H1 (cell line): ENCODE measurements at regions not wholly inside any gene's neighbourhood (a gene's known extent, or its start where the extent isn't known, plus 50 kb on each side); places are given as distances from the start of the nearest gene placed in this dataset.

ENCODE experiments used
- CTCF ChIA-PET: fragments of 300-600 bp; sonication (Branson Sonifier 250); formaldehyde crosslinking; loops from one replicate; lab custom pipeline; 2021; ENCODE audit not compliant: partially characterized antibody; lab: Charles Lee
- POLR2A ChIA-PET: fragments of 300-600 bp; sonication (Branson Sonifier 250); formaldehyde crosslinking; loops from one replicate; lab custom pipeline; 2021; ENCODE audit warnings: inconsistent platforms; ENCODE audit not compliant: partially characterized antibody; lab: Charles Lee
- DNase-seq, 2 experiments: peaks; one replicate each; pipeline versions ENCODE4 v3.0.0 to v3.0.0-alpha.2; 2010 to 2022; ENCODE audit warnings: low spot score in 2 of 2, low read depth in 1 of 2, mixed read lengths in 1 of 2
- FAIRE-seq: peaks from 2 replicates; lab custom pipeline; 2011; peaks lifted over from hg19 to GRCh38; lab: Jason Lieb, UNC
- H2AFZ ChIP-seq: 2 replicates; pipeline ENCODE4 v1.8.1; 2012; ENCODE audit warnings: low read length, inconsistent platforms
- H2AK5ac ChIP-seq: 2 replicates; pipeline ENCODE4 v1.6.1; 2013; ENCODE audit warnings: low read depth, low read length
- H2BK120ac ChIP-seq: replicated peaks from 2 replicates; pipeline ENCODE3; 2013; ENCODE audit warnings: low read depth, low read length, inconsistent platforms
- H2BK12ac ChIP-seq: 2 replicates; pipeline ENCODE4 v1.6.1; 2013; ENCODE audit warnings: low read depth, low read length
- H2BK15ac ChIP-seq: 2 replicates; pipeline ENCODE4 v1.6.1; 2013; ENCODE audit warnings: low read length
- H2BK20ac ChIP-seq: 2 replicates; pipeline ENCODE4 v1.6.1; 2013; ENCODE audit warnings: low read length
- H2BK5ac ChIP-seq: 2 replicates; pipeline ENCODE4 v1.6.1; 2013; ENCODE audit warnings: low read depth, low read length
- H3K14ac ChIP-seq: 2 replicates; pipeline ENCODE4 v1.6.1; 2013; ENCODE audit warnings: inconsistent platforms; ENCODE audit not compliant: insufficient read length
- H3K18ac ChIP-seq: 2 replicates; pipeline ENCODE4 v1.6.1; 2013; ENCODE audit warnings: low read length; ENCODE audit errors: extremely low read depth
- H3K23ac ChIP-seq: 2 replicates; pipeline ENCODE4 v1.6.1; 2013; ENCODE audit warnings: inconsistent platforms; ENCODE audit not compliant: insufficient read length
- H3K23me2 ChIP-seq: 2 replicates; pipeline ENCODE4 v1.6.1; 2013; ENCODE audit warnings: low read depth, low read length
- H3K27ac ChIP-seq: 2 replicates; pipeline ENCODE4 v1.6.1; 2011; ENCODE audit warnings: low read depth, low read length, inconsistent platforms
- H3K27me3 ChIP-seq, 4 experiments: replicated peaks in 1 of 4; 1 replicate in 1 of 4; 2 replicates in 3 of 4; pipeline versions ENCODE4 v1.6.1 to v1.8.1; 2011 to 2013; ENCODE audit warnings: low read length in 3 of 4, mild to moderate bottlenecking in 3 of 4, inconsistent platforms in 2 of 4, mixed read lengths in 2 of 4, moderate library complexity in 1 of 4; ENCODE audit not compliant: control insufficient read depth in 3 of 4, insufficient read depth in 3 of 4; ENCODE audit errors: extremely low read depth in 1 of 4
- H3K36me3 ChIP-seq, 4 experiments: 2 replicates each; pipeline versions ENCODE4 v1.6.1 to v1.8.1; 2011 to 2013; ENCODE audit warnings: mild to moderate bottlenecking in 4 of 4, low read length in 3 of 4, moderate library complexity in 2 of 4, control low read depth in 1 of 4, inconsistent platforms in 1 of 4; ENCODE audit not compliant: insufficient read depth in 4 of 4, control insufficient read depth in 2 of 4
- H3K4ac ChIP-seq: replicated peaks from 2 replicates; pipeline ENCODE3; 2013; ENCODE audit warnings: low read length, low read depth, mixed read lengths, inconsistent platforms; ENCODE audit not compliant: insufficient read length
- H3K4me1 ChIP-seq, 4 experiments: replicated peaks in 1 of 4; 1 replicate in 1 of 4; 2 replicates in 3 of 4; pipeline versions ENCODE4 v1.6.1 to v1.8.1; 2011 to 2013; ENCODE audit warnings: low read length in 3 of 4, inconsistent platforms in 2 of 4, mixed read lengths in 1 of 4; ENCODE audit not compliant: insufficient read depth in 4 of 4, control insufficient read depth in 3 of 4
- H3K4me2 ChIP-seq, 2 experiments: 2 replicates each; pipeline versions ENCODE4 v1.6.1 to v1.8.1; 2011 to 2013; ENCODE audit warnings: low read depth in 2 of 2, low read length in 2 of 2, control low read depth in 1 of 2, inconsistent platforms in 1 of 2, mild to moderate bottlenecking in 1 of 2; ENCODE audit not compliant: insufficient read depth in 1 of 2
- H3K4me3 ChIP-seq, 4 experiments: fragments of 200-600, 300-600 bp in 1 of 4; sonication (generic), shearing (Covaris generic), sonication (Bioruptor Twin) in 1 of 4; 2 replicates each; pipeline versions ENCODE4 v1.5.1 to v1.8.1; 2011 to 2016; ENCODE audit warnings: low read length in 4 of 4, low read depth in 3 of 4, control low read depth in 2 of 4, inconsistent platforms in 2 of 4, mild to moderate bottlenecking in 2 of 4, mixed read lengths in 1 of 4, moderate library complexity in 1 of 4; ENCODE audit not compliant: insufficient read depth in 2 of 4; ENCODE audit errors: extremely low read depth in 1 of 4
- H3K56ac ChIP-seq: replicated peaks from 2 replicates; pipeline ENCODE3; 2013; ENCODE audit warnings: low read depth, mild to moderate bottlenecking, mixed read lengths, low read length, inconsistent platforms; ENCODE audit not compliant: insufficient read length
- H3K79me1 ChIP-seq: 2 replicates; pipeline ENCODE4 v1.6.1; 2013; ENCODE audit warnings: low read depth, low read length, control low read depth
- H3K79me2 ChIP-seq, 2 experiments: 2 replicates each; pipeline versions ENCODE4 v1.6.1 to v1.8.1; 2012 to 2013; ENCODE audit warnings: low read length in 2 of 2, mild to moderate bottlenecking in 2 of 2, inconsistent platforms in 1 of 2; ENCODE audit not compliant: insufficient read depth in 2 of 2, control insufficient read depth in 1 of 2
- H3K9ac ChIP-seq, 4 experiments: replicated peaks in 1 of 4; 1 replicate in 1 of 4; 2 replicates in 3 of 4; pipeline versions ENCODE4 v1.6.1 to v1.8.1; 2011 to 2013; ENCODE audit warnings: low read depth in 3 of 4, low read length in 3 of 4, control low read depth in 2 of 4, mild to moderate bottlenecking in 2 of 4, moderate library complexity in 2 of 4, inconsistent platforms in 1 of 4; ENCODE audit errors: extremely low read depth in 1 of 4
- H3K9me3 ChIP-seq, 2 experiments: 2 replicates each; pipeline versions ENCODE4 v1.6.1 to v1.8.1; 2012 to 2013; ENCODE audit warnings: mild to moderate bottlenecking in 2 of 2, moderate library complexity in 2 of 2, control low read depth in 1 of 2, inconsistent platforms in 1 of 2, low read depth in 1 of 2, low read length in 1 of 2, mixed read lengths in 1 of 2; ENCODE audit not compliant: insufficient read depth in 2 of 2
- H4K20me1 ChIP-seq, 2 experiments: replicated peaks in 1 of 2; 2 replicates each; pipeline versions ENCODE3 to v1.8.1; 2011 to 2013; ENCODE audit warnings: inconsistent platforms in 2 of 2, low read length in 2 of 2, mild to moderate bottlenecking in 1 of 2; ENCODE audit not compliant: insufficient read depth in 2 of 2, control insufficient read depth in 1 of 2
- H4K5ac ChIP-seq: 2 replicates; pipeline ENCODE4 v1.6.1; 2013; ENCODE audit warnings: low read length, low read depth, mixed read lengths, inconsistent platforms; ENCODE audit not compliant: insufficient read length
- H4K8ac ChIP-seq: 2 replicates; pipeline ENCODE4 v1.8.0; 2013; ENCODE audit warnings: mild to moderate bottlenecking, moderate library complexity, low read length, inconsistent platforms; ENCODE audit not compliant: insufficient read depth; ENCODE audit errors: extremely low read depth
- H4K91ac ChIP-seq: replicated peaks from 2 replicates; pipeline ENCODE3; 2013; ENCODE audit warnings: low read length, mixed read lengths, inconsistent platforms; ENCODE audit not compliant: insufficient read length
- GTF2F1 ChIP-seq: IDR thresholded peaks from 2 replicates; pipeline ENCODE4 v1.6.1; 2012; ENCODE audit warnings: low read depth, low read length, improper control_type of control experiment, borderline replicate concordance
- WGBS, 2 experiments: shearing (Covaris generic) in 1 of 2; methylation state at CpG; one replicate each; pipeline versions ENCODE4 v1.1.6 to v1.1.7; 2013 to 2015; ENCODE audit warnings: low lambda C conversion rate in 2 of 2, mixed read lengths in 2 of 2, inconsistent platforms in 1 of 2, low coverage in 1 of 2, missing lambda C conversion rate in 1 of 2; ENCODE audit not compliant: insufficient replicate concordance in 2 of 2, insufficient coverage in 1 of 2, insufficient read length in 1 of 2; ENCODE audit errors: extremely low coverage in 1 of 2, missing lambda C conversion rate in 1 of 2; 5-methylcytosine and 5-hydroxymethylcytosine counted together

GRCh38 chr7:89474456-89474855 is 678.9 kb upstream of the TEX47 start:
- Histone ChIP-seq H3K56ac (no peak overlapping the region), H2BK20ac (no peak overlapping the region), H3K9me3 (no peaks in the 10 kb centered on the region; a peak in 1 of 4 replicates), H2BK12ac (no peak overlapping the region), H3K23ac (no peak overlapping the region), H2AFZ (peak overlapping the region; percentile 49; the same call in 1 of the 2 replicates), H2BK120ac (no peak overlapping the region), H4K20me1 (no peaks in the 10 kb centered on the region), H3K79me1 (no peaks in the 10 kb centered on the region), H3K14ac (no peak overlapping the region), H3K18ac (no peak overlapping the region), H4K91ac (no peak overlapping the region), H4K5ac (no peak overlapping the region), H2BK15ac (no peak overlapping the region), H2BK5ac (no peak overlapping the region), H3K9ac (no peak overlapping the region), H3K27me3 (no peaks in the 10 kb centered on the region), H3K27ac (no peak overlapping the region), H3K4ac (no peak overlapping the region), H2AK5ac (no peak overlapping the region), H3K36me3 (no peaks in the 10 kb centered on the region), H3K23me2 (no peaks in the 10 kb centered on the region), H3K4me2 (no peak overlapping the region), H4K8ac (no peak overlapping the region), H3K4me1 (no peaks in the 10 kb centered on the region), H3K79me2 (no peaks in the 10 kb centered on the region), H3K4me3 (no peak overlapping the region)
- ChIA-PET CTCF (no interaction called here), POLR2A (no interaction called here)
- WGBS, 2 experiments, result 92% methylated on average over 3 of the region's 3 CpGs; no CpG with 5 or more reads in 1 of the 2 experiments
- no peak for FAIRE-seq
- DNase-seq, result no peak
- no peak for TF ChIP-seq GTF2F1
